ENCODE measurements at regions not wholly inside any gene's neighbourhood (a gene's known extent, or its start where the extent isn't known, plus 50 kb on each side); places are given as distances from the start of the nearest gene placed in this dataset.
"Not testable (repeated sequence)": the region's sequence is repeated elsewhere in the genome, so short reads cannot be mapped to it uniquely, and the experiment has no call there.

DNA sequence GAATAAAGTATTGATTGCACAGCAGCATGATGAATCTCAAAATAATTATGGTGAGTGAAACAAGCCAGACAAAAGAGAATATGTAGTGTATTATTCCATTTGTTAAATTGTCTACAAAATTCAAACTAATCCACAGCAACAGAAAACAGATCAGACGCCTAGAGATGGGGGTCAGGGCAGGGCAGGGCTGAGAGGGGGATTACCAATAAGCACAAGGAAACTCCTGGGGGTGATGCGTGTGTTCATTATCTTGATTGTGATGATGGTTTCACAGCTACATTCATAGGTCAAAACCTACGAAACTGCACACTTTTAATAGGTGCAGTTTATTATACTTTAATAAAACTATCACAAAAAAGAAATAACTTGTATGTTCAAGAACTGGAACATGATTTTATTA is 132.7 kb upstream of the CDK6 start:
- DNase-seq = no peak

DNA sequence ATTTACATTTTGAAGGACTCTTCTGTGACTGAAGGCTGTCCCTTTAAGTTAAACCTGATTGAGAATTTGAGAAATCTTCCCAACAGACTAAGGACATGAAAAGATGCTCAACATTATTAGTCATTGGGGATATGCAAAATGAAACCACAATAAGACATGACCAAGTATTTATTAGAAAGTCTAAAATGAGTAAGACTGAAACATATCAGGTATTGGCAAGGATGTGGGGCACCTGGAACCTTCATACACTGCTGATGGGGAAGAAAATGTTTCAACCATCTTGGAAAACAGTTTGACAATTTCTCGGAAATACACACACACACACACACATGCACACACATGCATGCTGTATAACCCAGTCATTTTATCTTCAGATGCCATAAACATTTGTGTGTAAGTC is 132.1 kb upstream of the CDK6 start:
- no peak for DNase-seq

DNA sequence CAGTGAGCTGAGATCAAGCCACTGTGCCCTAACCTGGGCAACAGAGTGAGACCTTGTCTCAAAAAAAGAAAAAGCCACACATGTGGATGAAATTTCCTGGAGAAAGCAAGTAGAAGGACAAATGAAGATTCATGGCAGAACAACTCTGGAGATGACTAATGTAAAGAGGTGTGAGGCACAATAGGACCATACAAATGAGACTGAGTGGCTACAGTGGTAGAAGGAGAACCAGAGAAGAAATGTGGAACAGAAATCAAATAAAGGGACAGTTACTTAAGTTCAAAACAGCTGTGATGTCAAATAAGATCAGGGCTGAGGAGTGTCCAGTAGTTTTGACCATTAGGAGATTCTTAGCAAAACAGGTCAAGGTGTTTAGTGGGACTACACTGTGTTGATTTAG is 130.9 kb upstream of the CDK6 start:
- DNase-seq = no peak

- DNase-seq = no peak
Observed at GRCh38 chr7:92964141-92964540, 127.8 kb upstream of the CDK6 start.

DNA sequence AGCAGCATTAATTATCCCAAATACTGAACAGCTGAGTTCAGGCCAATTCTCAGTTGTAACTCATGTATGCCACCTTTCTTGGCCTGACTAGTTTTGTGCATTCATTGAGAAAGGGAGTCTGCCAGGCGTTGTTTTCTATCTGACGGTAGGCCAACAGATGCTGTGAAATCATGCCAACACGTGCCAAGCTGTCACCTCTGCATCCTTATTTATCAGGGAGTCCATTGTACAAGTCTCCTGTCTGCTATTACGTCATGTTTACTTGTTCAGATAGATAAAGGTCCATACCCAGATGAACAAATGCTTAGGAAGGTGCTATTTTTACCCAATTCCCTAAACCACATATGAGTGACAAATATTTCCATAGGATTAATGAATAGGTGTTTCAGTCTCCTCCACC is 127.2 kb upstream of the CDK6 start:
- DNase-seq = no peak

DNA sequence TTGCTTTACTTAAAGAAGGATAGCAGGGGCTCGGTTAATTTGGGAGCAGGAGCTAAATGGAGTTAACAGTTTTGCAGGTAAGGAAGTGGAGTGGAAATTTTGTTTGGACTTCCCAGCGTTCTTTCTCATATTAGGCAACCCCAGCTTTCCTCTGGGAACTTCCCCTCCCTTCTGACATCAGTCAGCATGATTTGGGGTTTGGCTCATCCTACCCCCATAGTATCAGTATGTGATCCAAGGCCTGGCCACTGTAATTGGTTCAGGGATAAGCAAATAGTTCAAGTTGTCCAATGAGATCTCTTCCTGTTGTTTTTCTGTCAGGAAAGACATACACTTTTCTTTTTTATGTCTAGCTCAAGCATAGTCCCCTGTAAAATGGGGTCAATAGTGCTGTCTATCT is 125.6 kb upstream of the CDK6 start:
- no peak for DNase-seq

DNA sequence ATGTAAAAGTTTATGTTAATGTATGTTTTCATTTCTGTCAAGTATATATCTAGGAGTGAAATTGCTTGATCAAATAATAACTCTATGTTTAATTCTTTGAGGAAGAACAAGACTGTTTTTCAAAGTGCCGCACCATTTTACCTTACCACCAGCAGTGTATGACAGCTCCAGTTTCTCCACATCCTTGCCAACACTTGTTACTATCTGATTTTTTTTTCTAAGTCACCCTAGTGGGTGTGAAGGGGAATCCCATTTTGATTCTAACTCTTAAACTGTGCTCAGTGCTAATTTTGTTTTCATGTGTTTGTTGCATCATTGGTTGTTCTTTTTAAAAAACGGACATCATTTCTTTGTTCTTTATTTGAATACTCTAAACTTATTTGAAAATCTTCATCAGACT is 120.2 kb upstream of the CDK6 start:
- no peak for DNase-seq

DNA sequence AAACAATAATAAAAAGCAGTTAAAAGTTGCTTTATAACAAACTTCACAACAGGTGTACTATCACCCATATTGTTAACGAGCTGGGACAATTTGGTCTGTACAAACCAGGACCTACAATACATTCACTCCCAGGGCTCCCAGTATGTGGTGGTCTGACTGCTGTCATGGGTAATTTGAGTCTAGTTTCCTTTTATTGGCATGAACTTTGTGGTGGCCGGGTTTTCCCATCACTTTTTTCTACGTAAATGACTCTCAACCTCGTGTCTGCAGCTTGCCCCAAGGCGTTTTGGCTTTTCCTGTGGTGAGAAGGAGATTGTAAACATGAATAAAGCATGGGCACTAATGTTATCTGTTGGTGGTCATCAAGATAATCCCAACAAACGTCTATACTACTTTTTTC is 118.7 kb upstream of the CDK6 start:
- DNase-seq = no peak

DNA sequence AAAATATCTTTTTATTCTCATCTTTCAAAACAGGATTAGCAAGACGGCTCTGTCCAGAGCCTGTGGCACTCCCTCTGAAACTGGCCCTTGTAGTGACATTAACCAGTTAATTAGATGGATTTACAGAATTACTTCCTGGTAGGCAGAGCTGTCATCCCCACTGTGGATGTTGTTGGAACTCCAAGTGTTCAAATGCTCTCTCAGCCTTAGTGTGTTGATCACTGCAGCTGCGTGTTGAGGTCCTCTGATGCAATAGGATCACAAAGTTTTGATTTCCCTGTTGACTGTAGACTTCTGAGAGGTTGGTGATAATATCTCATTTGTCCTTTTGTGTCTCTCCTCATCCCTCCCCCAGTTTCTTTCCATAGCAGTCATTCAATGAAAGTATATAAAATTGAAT is 117.3 kb upstream of the CDK6 start:
- no peak for DNase-seq

- DNase-seq = no peak
Observed at GRCh38 chr7:92949748-92950147, 113.4 kb upstream of the CDK6 start.

GRCh38 chr7:92945840-92946239 is 109.5 kb upstream of the CDK6 start:
- no peak for DNase-seq

- no peak for DNase-seq
Observed at GRCh38 chr7:92944633-92945032, 108.3 kb upstream of the CDK6 start.

GRCh38 chr7:92942706-92943105 is 106.3 kb upstream of the CDK6 start:
- not testable (repeated sequence) for DNase-seq

DNA sequence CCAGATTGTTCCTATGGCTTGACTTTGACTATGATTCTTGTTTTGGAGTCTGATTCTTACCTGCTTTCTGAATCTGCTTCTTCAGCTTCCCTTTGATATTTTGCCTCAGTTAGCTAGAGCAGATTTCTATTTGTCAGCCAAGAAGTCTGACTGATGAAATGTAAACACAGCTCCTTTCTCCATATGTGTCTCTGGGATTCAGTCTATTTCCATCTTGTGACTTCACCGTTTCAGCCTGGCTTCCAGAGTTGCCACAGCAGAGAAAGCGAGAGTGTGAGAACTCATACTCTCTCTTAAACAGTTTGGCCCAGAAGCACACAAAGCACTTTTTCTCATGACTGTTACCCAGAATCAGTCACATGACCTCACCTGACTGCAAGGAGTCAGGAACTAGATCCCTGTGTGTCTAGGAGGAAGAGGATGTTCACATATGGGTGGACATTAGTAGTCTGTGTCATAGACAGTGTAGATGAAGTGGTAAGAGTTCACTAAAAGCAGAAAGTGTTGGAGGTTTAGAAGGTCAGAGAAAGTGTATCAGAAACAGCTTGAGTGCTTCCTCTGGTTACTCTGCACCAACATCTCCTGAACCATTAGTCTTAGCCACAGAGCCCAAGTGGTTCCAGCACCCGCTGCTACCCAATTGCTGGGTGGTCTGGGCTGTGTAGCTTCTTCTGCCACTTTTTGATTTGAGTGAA is 103.4 kb upstream of the CDK6 start:
- DNase-seq = no peak

GRCh38 chr7:92934096-92934495 is 97.7 kb upstream of the CDK6 start:
- no peak for DNase-seq

GRCh38 chr7:92932450-92932849 is 96.1 kb upstream of the CDK6 start:
- DNase-seq = no peak

DNA sequence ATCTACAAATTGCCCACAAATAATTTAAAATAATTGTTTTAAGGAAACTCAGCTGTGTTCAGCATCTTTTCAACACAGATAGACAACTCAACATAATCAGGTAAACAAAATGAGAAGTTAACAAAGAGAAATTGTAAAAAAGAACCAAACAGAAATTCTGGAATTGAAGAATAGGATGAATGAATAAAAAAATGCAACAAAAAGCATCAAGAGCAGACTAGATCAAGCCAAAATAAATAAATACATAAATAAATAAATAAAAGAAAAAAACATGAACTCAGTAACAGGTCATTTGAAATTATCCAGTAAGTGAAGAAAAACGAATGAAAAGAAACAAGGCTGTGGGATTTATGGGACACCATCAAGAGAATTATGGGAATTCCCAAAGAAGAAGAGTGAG is 94.0 kb upstream of the CDK6 start:
- no peak for DNase-seq

- no peak for DNase-seq
Observed at GRCh38 chr7:92926697-92927044, 90.3 kb upstream of the CDK6 start.

- no peak for DNase-seq
Observed at GRCh38 chr7:92925876-92926696, 89.7 kb upstream of the CDK6 start.

GRCh38 chr7:92924800-92925199 is 88.4 kb upstream of the CDK6 start:
- no peak for DNase-seq

- no peak for DNase-seq
Observed at GRCh38 chr7:92917230-92917629, 80.9 kb upstream of the CDK6 start.

DNA sequence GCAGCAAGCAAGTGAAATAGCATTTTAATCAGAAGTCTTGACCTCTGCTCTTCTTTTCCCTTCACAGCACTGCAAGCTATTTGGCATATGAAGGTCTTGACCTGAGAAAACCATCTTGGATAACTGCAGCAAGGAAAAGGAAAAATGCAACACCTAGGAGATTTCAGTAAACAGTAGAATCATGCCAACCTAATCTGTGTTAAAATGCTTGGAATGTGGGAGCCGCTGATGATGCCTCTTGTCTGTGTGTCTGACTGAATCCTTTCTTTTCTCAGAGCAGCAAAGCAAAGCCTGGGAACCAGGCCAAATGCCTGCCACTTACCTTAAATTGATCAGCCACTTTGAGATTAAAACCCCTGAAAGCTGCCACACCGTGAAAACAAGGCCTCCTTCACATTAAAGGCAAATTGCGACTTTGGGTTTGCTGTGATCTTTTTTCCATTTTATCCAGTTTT is 80.4 kb upstream of the CDK6 start:
- no peak for DNase-seq

DNA sequence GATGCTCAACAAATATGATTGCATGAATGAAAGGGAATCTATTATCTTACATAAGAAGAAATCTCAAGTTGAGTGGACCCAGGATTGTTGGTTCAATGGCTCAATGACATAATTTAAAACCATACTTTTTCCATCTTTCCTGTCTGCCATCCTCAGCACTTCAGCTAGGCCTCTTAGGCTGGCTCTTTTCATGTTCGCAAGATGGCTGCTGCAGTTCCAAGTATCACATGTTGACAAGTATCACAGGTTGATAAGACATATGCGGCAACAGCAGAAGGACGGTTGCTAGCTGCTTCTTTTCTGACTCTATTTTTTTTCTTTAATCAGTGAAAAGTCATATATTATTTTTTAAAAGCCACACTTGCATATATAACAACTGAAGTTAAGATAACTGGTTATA is 79.0 kb upstream of the CDK6 start:
- DNase-seq = no peak

- no peak for DNase-seq
Observed at GRCh38 chr7:92914645-92915044, 78.3 kb upstream of the CDK6 start.

- DNase-seq = no peak
Observed at GRCh38 chr7:92913849-92914248, 77.5 kb upstream of the CDK6 start.

Measured in CD4-positive, alpha-beta T cell treated with Interleukin-15 for 1 hour (primary cell).